K562 (cell line): ENCODE measurements at regions not wholly inside any gene's neighbourhood (a gene's known extent, or its start where the extent isn't known, plus 50 kb on each side); places are given as distances from the start of the nearest gene placed in this dataset.

ENCODE experiments used
- ATAC-seq: fragments of 200-7000 bp; cut with Tn5 transposase; 3 replicates; pipeline ENCODE4 v1.9.1; 2020; ENCODE audit warnings: moderate library complexity
- BruUV-seq: library from RNA; stranded (reverse); fragments of 400-500 nt; replicated peaks from 2 replicates; lab custom pipeline; 2021; lab: Mats Ljungman, UMichigan
- CTCF ChIA-PET: fragments of 300-600 bp; formaldehyde crosslinking; extraction: SDS; loops from one replicate; lab custom pipeline; 2021; ENCODE audit warnings: low intra/inter-chr PET ratio; lab: Yijun Ruan, JAX
- POLR2A ChIA-PET: fragments of 300-600, 350-650 bp; sonication (Branson Sonifier 250); formaldehyde crosslinking; extraction: SDS; loops from one replicate; lab custom pipeline; 2021; ENCODE audit warnings: antibody characterized with exemption, inconsistent platforms; lab: Yijun Ruan, JAX
- DNase-seq, 4 experiments: peaks; one replicate each; pipeline versions ENCODE4 v3.0.0 to v3.0.0-alpha.2; 2011 to 2018; ENCODE audit warnings: low spot score in 3 of 4, mixed read lengths in 3 of 4; ENCODE audit errors: extremely low read depth in 1 of 4
- FAIRE-seq: peaks from 2 replicates; lab custom pipeline; 2011; peaks lifted over from hg19 to GRCh38; lab: Jason Lieb, UNC
- H2AFZ ChIP-seq: 2 replicates; pipeline ENCODE4 v1.6.0; 2011; ENCODE audit warnings: low read depth, low read length, control low read depth, inconsistent platforms
- H3K27ac ChIP-seq: fragments of 200-600 bp; 3 replicates; pipeline ENCODE4 v1.8.0; 2011; ENCODE audit warnings: low read depth, mild to moderate bottlenecking, control low read depth, inconsistent platforms, low read length, moderate library complexity, mixed read lengths; ENCODE audit errors: extremely low read depth
- H3K27me3 ChIP-seq, 2 experiments: fragments of 300-600 bp in 1 of 2; 2 replicates in 1 of 2; 3 replicates in 1 of 2; pipeline versions ENCODE4 v1.6.0 to v1.8.0; 2011; ENCODE audit warnings: inconsistent platforms in 2 of 2, low read length in 2 of 2, mild to moderate bottlenecking in 1 of 2, mixed read lengths in 1 of 2, moderate library complexity in 1 of 2; ENCODE audit not compliant: control insufficient read depth in 2 of 2, insufficient read depth in 2 of 2
- H3K36me3 ChIP-seq: fragments of 300-600 bp; 3 replicates; pipeline ENCODE4 v1.8.0; 2011; ENCODE audit warnings: mild to moderate bottlenecking, low read length, inconsistent platforms; ENCODE audit not compliant: control insufficient read depth, insufficient read depth
- H3K4me1 ChIP-seq, 2 experiments: fragments of 200-600 bp in 1 of 2; replicated peaks in 1 of 2; 2 replicates in 1 of 2; 3 replicates in 1 of 2; pipeline versions ENCODE4 v1.5.1 to v1.8.0; 2011; ENCODE audit warnings: inconsistent platforms in 2 of 2, low read length in 2 of 2, mild to moderate bottlenecking in 1 of 2, mixed read lengths in 1 of 2, moderate library complexity in 1 of 2; ENCODE audit not compliant: control insufficient read depth in 2 of 2, insufficient read depth in 2 of 2
- H3K4me2 ChIP-seq: 2 replicates; pipeline ENCODE4 v1.6.1; 2011; ENCODE audit warnings: low read length, control low read depth, inconsistent platforms, mixed read lengths; ENCODE audit not compliant: insufficient read depth
- H3K4me3 ChIP-seq: fragments of 200-600 bp; sonication (generic), shearing (Covaris generic); 2 replicates; pipeline ENCODE4 v1.5.1; 2016; ENCODE audit warnings: control low read depth, inconsistent platforms
- H3K79me2 ChIP-seq: fragments of 200-600 bp; 3 replicates; pipeline ENCODE4 v1.8.0; 2011; ENCODE audit warnings: low read length, inconsistent platforms; ENCODE audit not compliant: control insufficient read depth, insufficient read depth
- H3K9ac ChIP-seq, 2 experiments: 2 replicates each; pipeline versions ENCODE4 v1.6.0 to v1.6.1; 2011; ENCODE audit warnings: low read depth in 2 of 2, low read length in 2 of 2, control low read depth in 1 of 2, inconsistent platforms in 1 of 2, mild to moderate bottlenecking in 1 of 2, mixed read lengths in 1 of 2; ENCODE audit not compliant: insufficient read depth in 1 of 2
- H3K9me1 ChIP-seq: one replicate; pipeline ENCODE4 v1.6.0; 2011; ENCODE audit warnings: inconsistent platforms, mild to moderate bottlenecking, low read length, moderate library complexity; ENCODE audit not compliant: control insufficient read depth, insufficient read depth
- H3K9me3 ChIP-seq: replicated peaks from 2 replicates; pipeline ENCODE4 v1.5.1; 2011; ENCODE audit warnings: low read depth, low read length, inconsistent platforms; ENCODE audit not compliant: control insufficient read depth, insufficient read depth
- H4K20me1 ChIP-seq: replicated peaks from 2 replicates; pipeline ENCODE4 v1.6.1; 2011; ENCODE audit warnings: low read length, inconsistent platforms, mixed read lengths; ENCODE audit not compliant: control insufficient read depth, insufficient read depth
- CBFA2T3 ChIP-seq: fragments of 450-650 bp; IDR thresholded peaks from 2 replicates; pipeline ENCODE4 v1.6.1; 2017
- FOSL1 ChIP-seq: fragments of 200-800 bp; sonication (Bioruptor generic); conservative IDR thresholded peaks from 2 replicates; pipeline ENCODE4 v1.6.1; 2016; ENCODE audit warnings: missing genetic modification characterization, missing compliant biosample characterization
- GTF2B ChIP-seq: IDR thresholded peaks from 2 replicates; pipeline ENCODE4 v1.6.1; 2011; ENCODE audit not compliant: insufficient read length; ENCODE audit errors: extremely low read depth
- RAD51 ChIP-seq: fragments of 450-650 bp; IDR thresholded peaks from 2 replicates; pipeline ENCODE4 v1.7.1; 2016; ENCODE audit warnings: low read depth, mild to moderate bottlenecking, borderline replicate concordance
- TRIM25 ChIP-seq: fragments of 450-650 bp; IDR thresholded peaks from 2 replicates; pipeline ENCODE4 v1.7.0; 2016; ENCODE audit warnings: borderline replicate concordance
- TRIM28 ChIP-seq: fragments of 450-650 bp; IDR thresholded peaks from 2 replicates; pipeline ENCODE4 v1.6.1; 2017
- ZEB2 ChIP-seq: fragments of 450-650 bp; IDR thresholded peaks from 2 replicates; pipeline ENCODE4 v1.6.1; 2016
- ZNF696 ChIP-seq: fragments of 250-450 bp; sonication (Bioruptor Pico); conservative IDR thresholded peaks from 2 replicates; pipeline ENCODE4 v1.4.0; 2020; ENCODE audit warnings: mild to moderate bottlenecking, moderate library complexity
- ZNF79 ChIP-seq: fragments of 250-450 bp; sonication (Bioruptor Pico); IDR thresholded peaks from 2 replicates; pipeline ENCODE4 v1.4.0; 2020; ENCODE audit warnings: low read depth, mild to moderate bottlenecking, moderate library complexity
- WGBS: fragments of 100-300 bp; shearing (Covaris generic); methylation state at CpG from one replicate; pipeline ENCODE4 v1.1.6; 2016; ENCODE audit warnings: low coverage, mixed read lengths; ENCODE audit not compliant: insufficient coverage; ENCODE audit errors: missing lambda C conversion rate; 5-methylcytosine and 5-hydroxymethylcytosine counted together
- in situ Hi-C: fragments of 300-500 bp; cut with MboI; formaldehyde crosslinking; loops from 4 replicates; pipeline ENCODE4 v1.15.0; 2018; ENCODE audit warnings: inconsistent platforms, mixed read lengths
- intact Hi-C: fragments of 100-400 bp; cut with micrococcal nuclease; formaldehyde crosslinking; loops from 2 replicates; pipeline ENCODE4 v1.14.2; 2022

GRCh38 chr7:46058086-46058823 is 137.2 kb upstream of the IGFBP3 start:
- in situ Hi-C loops = no loop called here
- H3K9me3 ChIP-seq = no peaks in the 10 kb centered on the region; the same call in 1 of the 2 replicates
- ATAC-seq (no peak), DNase-seq (no peak), FAIRE-seq (no peak)
- 3% methylated on average over 4 of the region's 4 CpGs for WGBS
- H3K4me2 ChIP-seq = no peak overlapping the region
- H3K9me1 ChIP-seq = no peaks in the 10 kb centered on the region
- no peaks in the 10 kb centered on the region for H3K27me3 ChIP-seq
- no peak overlapping the region for H2AFZ ChIP-seq
- ChIA-PET POLR2A (interaction anchor here (0.6 kb wide), 1 partner anchor 16 kb away, joined by 3 read pairs; no protein-coding TSS in a partner anchor), CTCF (no interaction called here)
- no peak overlapping the region for H3K27ac ChIP-seq
- no TSS peak for BruUV-seq
- H4K20me1 ChIP-seq = no peaks in the 10 kb centered on the region
- H3K79me2 ChIP-seq = no peaks in the 10 kb centered on the region
- H3K4me1 ChIP-seq = no peaks in the 10 kb centered on the region
- H3K4me3 ChIP-seq = no peak overlapping the region
- intact Hi-C loops = no loop called here
- no peaks in the 10 kb centered on the region for H3K36me3 ChIP-seq
- no peak overlapping the region for H3K9ac ChIP-seq
- no peak for TF ChIP-seq TRIM28
- TF ChIP-seq ZNF696 (CRISPR knock-in tag) = no peak
- no peak for TF ChIP-seq ZNF79
- TF ChIP-seq TRIM25 = no peak
- TF ChIP-seq RAD51 = no peak
- no peak for TF ChIP-seq GTF2B
- no peak for TF ChIP-seq ZEB2
- no peak for TF ChIP-seq FOSL1
- TF ChIP-seq CBFA2T3 = no peak
